ENCODE measurements at regions not wholly inside any gene's neighbourhood (a gene's known extent, or its start where the extent isn't known, plus 50 kb on each side); places are given as distances from the start of the nearest gene placed in this dataset.

GRCh38 chr3:43958973-43959372 lies 268.2 kb downstream of the ABHD5 start:
- TF ChIP-seq STAT1 (IDR thresholded peaks at IDR 0.05; ENCODE audit: unreplicated experiment) (no peak), EZH2phosphoT487 (IDR thresholded peaks at IDR 0.05; ENCODE audit: unreplicated experiment) (no peak), CTCF (conservative IDR thresholded peaks at IDR 0.05; ENCODE audit: low read depth in 2 of 2) (no peak), POLR2AphosphoS5 (IDR thresholded peaks at IDR 0.05; ENCODE audit: low read depth) (no peak), EZH2 (IDR thresholded peaks at IDR 0.05; ENCODE audit: low read depth, unreplicated experiment) (no peak), CREB1 (CRISPR knock-in tag; IDR thresholded peaks at IDR 0.05; ENCODE audit: low read depth) (no peak), JUNB (IDR thresholded peaks at IDR 0.05; ENCODE audit: unreplicated experiment) (no peak), ZNF114 (CRISPR knock-in tag; IDR thresholded peaks at IDR 0.05) (no peak), NANOG (IDR thresholded peaks at IDR 0.05; ENCODE audit: borderline replicate concordance) (no peak), ETS1 (IDR thresholded peaks at IDR 0.05) (no peak), ZNF331 (CRISPR knock-in tag; IDR thresholded peaks at IDR 0.05; ENCODE audit: low read depth) (no peak)
- TF ChIP-seq, protein P1, sequence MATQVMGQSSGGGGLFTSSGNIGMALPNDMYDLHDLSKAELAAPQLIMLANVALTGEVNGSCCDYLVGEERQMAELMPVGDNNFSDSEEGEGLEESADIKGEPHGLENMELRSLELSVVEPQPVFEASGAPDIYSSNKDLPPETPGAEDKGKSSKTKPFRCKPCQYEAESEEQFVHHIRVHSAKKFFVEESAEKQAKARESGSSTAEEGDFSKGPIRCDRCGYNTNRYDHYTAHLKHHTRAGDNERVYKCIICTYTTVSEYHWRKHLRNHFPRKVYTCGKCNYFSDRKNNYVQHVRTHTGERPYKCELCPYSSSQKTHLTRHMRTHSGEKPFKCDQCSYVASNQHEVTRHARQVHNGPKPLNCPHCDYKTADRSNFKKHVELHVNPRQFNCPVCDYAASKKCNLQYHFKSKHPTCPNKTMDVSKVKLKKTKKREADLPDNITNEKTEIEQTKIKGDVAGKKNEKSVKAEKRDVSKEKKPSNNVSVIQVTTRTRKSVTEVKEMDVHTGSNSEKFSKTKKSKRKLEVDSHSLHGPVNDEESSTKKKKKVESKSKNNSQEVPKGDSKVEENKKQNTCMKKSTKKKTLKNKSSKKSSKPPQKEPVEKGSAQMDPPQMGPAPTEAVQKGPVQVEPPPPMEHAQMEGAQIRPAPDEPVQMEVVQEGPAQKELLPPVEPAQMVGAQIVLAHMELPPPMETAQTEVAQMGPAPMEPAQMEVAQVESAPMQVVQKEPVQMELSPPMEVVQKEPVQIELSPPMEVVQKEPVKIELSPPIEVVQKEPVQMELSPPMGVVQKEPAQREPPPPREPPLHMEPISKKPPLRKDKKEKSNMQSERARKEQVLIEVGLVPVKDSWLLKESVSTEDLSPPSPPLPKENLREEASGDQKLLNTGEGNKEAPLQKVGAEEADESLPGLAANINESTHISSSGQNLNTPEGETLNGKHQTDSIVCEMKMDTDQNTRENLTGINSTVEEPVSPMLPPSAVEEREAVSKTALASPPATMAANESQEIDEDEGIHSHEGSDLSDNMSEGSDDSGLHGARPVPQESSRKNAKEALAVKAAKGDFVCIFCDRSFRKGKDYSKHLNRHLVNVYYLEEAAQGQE (IDR thresholded peaks at IDR 0.05; ENCODE audit: unreplicated experiment): no peak
- TF ChIP-seq, protein P2, sequence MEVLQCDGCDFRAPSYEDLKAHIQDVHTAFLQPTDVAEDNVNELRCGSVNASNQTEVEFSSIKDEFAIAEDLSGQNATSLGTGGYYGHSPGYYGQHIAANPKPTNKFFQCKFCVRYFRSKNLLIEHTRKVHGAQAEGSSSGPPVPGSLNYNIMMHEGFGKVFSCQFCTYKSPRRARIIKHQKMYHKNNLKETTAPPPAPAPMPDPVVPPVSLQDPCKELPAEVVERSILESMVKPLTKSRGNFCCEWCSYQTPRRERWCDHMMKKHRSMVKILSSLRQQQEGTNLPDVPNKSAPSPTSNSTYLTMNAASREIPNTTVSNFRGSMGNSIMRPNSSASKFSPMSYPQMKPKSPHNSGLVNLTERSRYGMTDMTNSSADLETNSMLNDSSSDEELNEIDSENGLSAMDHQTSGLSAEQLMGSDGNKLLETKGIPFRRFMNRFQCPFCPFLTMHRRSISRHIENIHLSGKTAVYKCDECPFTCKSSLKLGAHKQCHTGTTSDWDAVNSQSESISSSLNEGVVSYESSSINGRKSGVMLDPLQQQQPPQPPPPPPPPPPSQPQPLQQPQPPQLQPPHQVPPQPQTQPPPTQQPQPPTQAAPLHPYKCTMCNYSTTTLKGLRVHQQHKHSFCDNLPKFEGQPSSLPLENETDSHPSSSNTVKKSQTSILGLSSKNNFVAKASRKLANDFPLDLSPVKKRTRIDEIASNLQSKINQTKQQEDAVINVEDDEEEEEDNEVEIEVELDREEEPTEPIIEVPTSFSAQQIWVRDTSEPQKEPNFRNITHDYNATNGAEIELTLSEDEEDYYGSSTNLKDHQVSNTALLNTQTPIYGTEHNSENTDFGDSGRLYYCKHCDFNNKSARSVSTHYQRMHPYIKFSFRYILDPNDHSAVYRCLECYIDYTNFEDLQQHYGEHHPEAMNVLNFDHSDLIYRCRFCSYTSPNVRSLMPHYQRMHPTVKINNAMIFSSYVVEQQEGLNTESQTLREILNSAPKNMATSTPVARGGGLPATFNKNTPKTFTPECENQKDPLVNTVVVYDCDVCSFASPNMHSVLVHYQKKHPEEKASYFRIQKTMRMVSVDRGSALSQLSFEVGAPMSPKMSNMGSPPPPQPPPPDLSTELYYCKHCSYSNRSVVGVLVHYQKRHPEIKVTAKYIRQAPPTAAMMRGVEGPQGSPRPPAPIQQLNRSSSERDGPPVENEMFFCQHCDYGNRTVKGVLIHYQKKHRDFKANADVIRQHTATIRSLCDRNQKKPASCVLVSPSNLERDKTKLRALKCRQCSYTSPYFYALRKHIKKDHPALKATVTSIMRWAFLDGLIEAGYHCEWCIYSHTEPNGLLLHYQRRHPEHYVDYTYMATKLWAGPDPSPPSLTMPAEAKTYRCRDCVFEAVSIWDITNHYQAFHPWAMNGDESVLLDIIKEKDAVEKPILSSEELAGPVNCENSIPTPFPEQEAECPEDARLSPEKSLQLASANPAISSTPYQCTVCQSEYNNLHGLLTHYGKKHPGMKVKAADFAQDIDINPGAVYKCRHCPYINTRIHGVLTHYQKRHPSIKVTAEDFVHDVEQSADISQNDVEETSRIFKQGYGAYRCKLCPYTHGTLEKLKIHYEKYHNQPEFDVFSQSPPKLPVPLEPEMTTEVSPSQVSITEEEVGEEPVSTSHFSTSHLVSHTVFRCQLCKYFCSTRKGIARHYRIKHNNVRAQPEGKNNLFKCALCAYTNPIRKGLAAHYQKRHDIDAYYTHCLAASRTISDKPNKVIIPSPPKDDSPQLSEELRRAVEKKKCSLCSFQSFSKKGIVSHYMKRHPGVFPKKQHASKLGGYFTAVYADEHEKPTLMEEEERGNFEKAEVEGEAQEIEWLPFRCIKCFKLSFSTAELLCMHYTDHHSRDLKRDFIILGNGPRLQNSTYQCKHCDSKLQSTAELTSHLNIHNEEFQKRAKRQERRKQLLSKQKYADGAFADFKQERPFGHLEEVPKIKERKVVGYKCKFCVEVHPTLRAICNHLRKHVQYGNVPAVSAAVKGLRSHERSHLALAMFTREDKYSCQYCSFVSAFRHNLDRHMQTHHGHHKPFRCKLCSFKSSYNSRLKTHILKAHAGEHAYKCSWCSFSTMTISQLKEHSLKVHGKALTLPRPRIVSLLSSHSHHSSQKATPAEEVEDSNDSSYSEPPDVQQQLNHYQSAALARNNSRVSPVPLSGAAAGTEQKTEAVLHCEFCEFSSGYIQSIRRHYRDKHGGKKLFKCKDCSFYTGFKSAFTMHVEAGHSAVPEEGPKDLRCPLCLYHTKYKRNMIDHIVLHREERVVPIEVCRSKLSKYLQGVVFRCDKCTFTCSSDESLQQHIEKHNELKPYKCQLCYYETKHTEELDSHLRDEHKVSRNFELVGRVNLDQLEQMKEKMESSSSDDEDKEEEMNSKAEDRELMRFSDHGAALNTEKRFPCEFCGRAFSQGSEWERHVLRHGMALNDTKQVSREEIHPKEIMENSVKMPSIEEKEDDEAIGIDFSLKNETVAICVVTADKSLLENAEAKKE (CRISPR knock-in tag; IDR thresholded peaks at IDR 0.05): no peak
- Histone ChIP-seq H2AFZ (no peak overlapping the region; the same call in 1 of the 2 replicates), H4K20me1 (replicated peaks; ENCODE audit: insufficient read depth) (no peaks in the 10 kb centered on the region), H3K4me1 (ENCODE audit: insufficient read depth) (peaks cover 26% of the 10 kb centered on the region), H3K27ac (ENCODE audit: low read depth) (no peak overlapping the region), H3F3A (replicated peaks; ENCODE audit: low read depth) (no peaks in the 10 kb centered on the region), H3K9me2 (ENCODE audit: insufficient read depth) (peaks cover 4% of the 10 kb centered on the region; the same call in 1 of the 2 replicates), H3K4me2 (no peak overlapping the region; the same call in 1 of the 2 replicates), H3K4me3 (no peak overlapping the region), H3K27me3 (ENCODE audit: insufficient read depth) (no peaks in the 10 kb centered on the region), H3K79me2 (replicated peaks; ENCODE audit: insufficient read depth) (no peaks in the 10 kb centered on the region), H3K36me3 (ENCODE audit: insufficient read depth) (no peaks in the 10 kb centered on the region)
- Mint-ChIP-seq H3K27ac (no peak overlapping the region), H3K36me3 (ENCODE audit: low read depth) (no peaks in the 10 kb centered on the region), H3K9me3 (no peaks in the 10 kb centered on the region; the same call in 2 of the 3 replicates), H3K4me3 (no peak overlapping the region), H3K4me1 (peaks cover 39% of the 10 kb centered on the region), H3K27me3 (ENCODE audit: insufficient read depth, low read depth, poor library complexity) (peaks cover 4% of the 10 kb centered on the region)
- no peak for DNase-seq (ENCODE audit: low spot score)
- no peak for ATAC-seq
